Neuronal stem cell (in vitro differentiated cells): ENCODE measurements at regions not wholly inside any gene's neighbourhood (a gene's known extent, or its start where the extent isn't known, plus 50 kb on each side); places are given as distances from the start of the nearest gene placed in this dataset.

Experiments used
- DNase-seq: peaks from one replicate; pipeline ENCODE4 v3.0.0-alpha.2; 2013; ENCODE audit warnings: low spot score
- H2AFZ ChIP-seq: one replicate; pipeline ENCODE4 v1.6.1; 2013; ENCODE audit warnings: mild to moderate bottlenecking, low read length, inconsistent platforms
- H2AK5ac ChIP-seq: 2 replicates; pipeline ENCODE4 v1.6.1; 2013; ENCODE audit warnings: low read depth, mild to moderate bottlenecking, inconsistent platforms, low read length, moderate library complexity, mixed read lengths
- H2BK120ac ChIP-seq: 2 replicates; pipeline ENCODE4 v1.6.1; 2013; ENCODE audit warnings: low read depth, mild to moderate bottlenecking, inconsistent platforms, low read length, moderate library complexity, mixed read lengths
- H2BK12ac ChIP-seq: one replicate; pipeline ENCODE4 v1.6.1; 2013; ENCODE audit warnings: low read length, inconsistent platforms
- H2BK15ac ChIP-seq: 2 replicates; pipeline ENCODE4 v1.6.1; 2013; ENCODE audit warnings: mild to moderate bottlenecking, low read length, inconsistent platforms, mixed read lengths
- H2BK5ac ChIP-seq: one replicate; pipeline ENCODE4 v1.6.1; 2013; ENCODE audit warnings: inconsistent platforms, mild to moderate bottlenecking, low read length, moderate library complexity
- H3K14ac ChIP-seq: one replicate; pipeline ENCODE4 v1.6.1; 2013; ENCODE audit warnings: low read length, inconsistent platforms
- H3K18ac ChIP-seq: 2 replicates; pipeline ENCODE4 v1.6.1; 2013; ENCODE audit warnings: low read length, inconsistent platforms
- H3K23ac ChIP-seq: 2 replicates; pipeline ENCODE4 v1.6.1; 2013; ENCODE audit warnings: low read depth, mild to moderate bottlenecking, mixed read lengths, low read length, inconsistent platforms; ENCODE audit not compliant: poor library complexity
- H3K27ac ChIP-seq: replicated peaks from 3 replicates; pipeline ENCODE4 v1.5.1; 2013; ENCODE audit warnings: low read length, inconsistent platforms
- H3K27me3 ChIP-seq, 3 experiments: 2 replicates each; pipeline ENCODE4 v1.6.1; 2013; ENCODE audit warnings: low read length in 3 of 3, mild to moderate bottlenecking in 2 of 3, inconsistent platforms in 1 of 3, low read depth in 1 of 3, mixed read lengths in 1 of 3, moderate library complexity in 1 of 3; ENCODE audit not compliant: control insufficient read depth in 3 of 3, insufficient read depth in 3 of 3
- H3K36me3 ChIP-seq, 2 donors: replicated peaks in 1 of 2; 2 replicates each; pipeline ENCODE4 v1.6.1; 2013; ENCODE audit warnings: low read length in 2 of 2; ENCODE audit not compliant: control insufficient read depth in 2 of 2, insufficient read depth in 2 of 2
- H3K4ac ChIP-seq: 2 replicates; pipeline ENCODE4 v1.6.1; 2013; ENCODE audit warnings: inconsistent platforms, mild to moderate bottlenecking, low read length, moderate library complexity
- H3K4me1 ChIP-seq, 2 donors: 1 replicate in 1 of 2; 2 replicates in 1 of 2; pipeline ENCODE4 v1.6.1; 2013; ENCODE audit warnings: low read length in 2 of 2, low read depth in 1 of 2; ENCODE audit not compliant: control insufficient read depth in 2 of 2, insufficient read depth in 1 of 2
- H3K4me2 ChIP-seq: one replicate; pipeline ENCODE4 v1.6.1; 2013; ENCODE audit warnings: mild to moderate bottlenecking, low read length, inconsistent platforms; ENCODE audit not compliant: insufficient read depth, poor library complexity, severe bottlenecking
- H3K4me3 ChIP-seq, 2 donors: 2 replicates each; pipeline ENCODE4 v1.5.1; 2013; ENCODE audit warnings: low read length in 2 of 2, mild to moderate bottlenecking in 2 of 2, inconsistent platforms in 1 of 2, moderate library complexity in 1 of 2
- H3K79me1 ChIP-seq: one replicate; pipeline ENCODE4 v1.6.1; 2013; ENCODE audit warnings: low read depth, mild to moderate bottlenecking, inconsistent platforms, low read length, moderate library complexity
- H3K9ac ChIP-seq: one replicate; pipeline ENCODE4 v1.6.1; 2013; ENCODE audit warnings: mild to moderate bottlenecking, low read depth, low read length, inconsistent platforms; ENCODE audit not compliant: poor library complexity
- H3K9me3 ChIP-seq, 2 donors: replicated peaks in 1 of 2; 2 replicates each; pipeline versions ENCODE3 to v1.6.1; 2013; ENCODE audit warnings: low read length in 2 of 2, mild to moderate bottlenecking in 2 of 2, inconsistent platforms in 1 of 2, low read depth in 1 of 2, mixed read lengths in 1 of 2, moderate library complexity in 1 of 2; ENCODE audit not compliant: control insufficient read depth in 2 of 2, insufficient read depth in 1 of 2
- H4K8ac ChIP-seq: one replicate; pipeline ENCODE4 v1.6.1; 2013; ENCODE audit warnings: low read depth, mild to moderate bottlenecking, inconsistent platforms, low read length, moderate library complexity
- H4K91ac ChIP-seq: one replicate; pipeline ENCODE4 v1.6.1; 2013; ENCODE audit warnings: low read length, low read depth, mild to moderate bottlenecking, inconsistent platforms; ENCODE audit not compliant: poor library complexity
- WGBS, 2 donors: extraction: QIAGEN DNeasy Blood & Tissue Kit; methylation state at CpG; one replicate each; pipeline ENCODE4 v1.1.7; 2013; ENCODE audit warnings: missing lambda C conversion rate in 2 of 2, mixed read lengths in 1 of 2; ENCODE audit not compliant: insufficient read length in 2 of 2, insufficient replicate concordance in 1 of 2; ENCODE audit errors: extremely low coverage in 2 of 2; 5-methylcytosine and 5-hydroxymethylcytosine counted together

DNA sequence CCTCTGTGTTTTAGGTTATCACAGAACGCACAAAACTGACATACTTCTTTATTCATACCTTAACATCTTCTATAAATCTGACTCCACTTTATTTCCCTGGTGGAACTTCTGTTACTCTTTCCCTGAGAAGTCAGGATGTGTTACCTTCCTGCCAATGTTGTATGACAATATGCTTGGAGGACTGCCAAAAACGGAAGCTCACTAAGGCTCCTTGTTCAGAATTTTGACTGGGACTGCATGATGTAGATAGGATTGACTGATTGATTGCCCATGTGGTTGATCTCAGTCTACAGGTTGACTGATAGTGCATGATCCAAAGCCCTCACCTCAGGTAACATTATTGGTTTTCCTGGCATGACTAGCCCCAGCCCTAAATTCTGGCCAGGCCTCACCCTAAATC lies 319.4 kb downstream of the TLR4 start:
- H2AFZ ChIP-seq = no peak overlapping the region
- no peaks in the 10 kb centered on the region for H3K9me3 ChIP-seq
- no peak overlapping the region for H2BK120ac ChIP-seq
- H3K27ac ChIP-seq = no peak overlapping the region
- no peak overlapping the region for H2BK12ac ChIP-seq
- H2AK5ac ChIP-seq = no peak overlapping the region
- no peaks in the 10 kb centered on the region for H3K36me3 ChIP-seq
- H3K4me3 ChIP-seq = no peak overlapping the region
- H4K91ac ChIP-seq = no peak overlapping the region
- no peak overlapping the region for H4K8ac ChIP-seq
- no peaks in the 10 kb centered on the region for H3K27me3 ChIP-seq
- H2BK15ac ChIP-seq = no peak overlapping the region
- H3K4me1 ChIP-seq = no peaks in the 10 kb centered on the region
- no peak overlapping the region for H2BK5ac ChIP-seq
- no peak overlapping the region for H3K9ac ChIP-seq
- no CpG with 5 or more reads among the region's 2 CpGs for WGBS, 2 donors
- H3K23ac ChIP-seq = no peak overlapping the region
- DNase-seq = no peak
- H3K4me2 ChIP-seq = no peak overlapping the region
- H3K18ac ChIP-seq = no peak overlapping the region
- H3K79me1 ChIP-seq = no peaks in the 10 kb centered on the region
- no peak overlapping the region for H3K4ac ChIP-seq
- H3K14ac ChIP-seq = no peak overlapping the region

DNA sequence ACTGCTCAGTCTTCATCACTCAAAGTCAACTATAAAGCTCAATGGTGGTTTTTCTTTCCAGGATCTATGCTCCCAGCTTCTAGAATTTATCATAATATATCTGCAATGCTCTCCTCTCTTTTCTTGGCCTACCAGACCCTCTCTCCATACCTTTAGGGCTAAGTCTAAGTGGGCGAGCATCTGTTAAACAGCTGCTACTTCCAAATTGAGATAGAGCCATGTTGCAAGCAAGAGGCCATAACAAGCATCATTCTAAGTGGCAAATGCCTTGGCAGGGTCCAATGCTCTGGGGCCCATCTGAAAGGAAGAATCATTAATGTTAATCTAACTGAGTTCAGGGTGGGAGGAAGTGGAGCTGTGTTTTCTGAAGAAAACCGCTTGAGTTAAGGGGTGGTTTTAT lies 324.0 kb downstream of the TLR4 start:
- no peak overlapping the region for H3K27ac ChIP-seq
- H4K8ac ChIP-seq = no peak overlapping the region
- no peak overlapping the region for H3K4ac ChIP-seq
- H3K14ac ChIP-seq = no peak overlapping the region
- H2BK5ac ChIP-seq = no peak overlapping the region
- no peaks in the 10 kb centered on the region for H3K79me1 ChIP-seq
- H2BK12ac ChIP-seq = no peak overlapping the region
- WGBS, 2 donors = no CpG with 5 or more reads among the region's 2 CpGs
- H3K9ac ChIP-seq = no peak overlapping the region
- H2AK5ac ChIP-seq = no peak overlapping the region
- no peak overlapping the region for H2AFZ ChIP-seq
- H3K4me1 ChIP-seq = no peaks in the 10 kb centered on the region
- H3K27me3 ChIP-seq = no peaks in the 10 kb centered on the region
- H3K23ac ChIP-seq = no peak overlapping the region
- H2BK120ac ChIP-seq = no peak overlapping the region
- no peaks in the 10 kb centered on the region for H3K9me3 ChIP-seq
- no peak overlapping the region for H3K18ac ChIP-seq
- H2BK15ac ChIP-seq = no peak overlapping the region
- no peak overlapping the region for H3K4me3 ChIP-seq
- no peak overlapping the region for H3K4me2 ChIP-seq
- no peak for DNase-seq
- no peaks in the 10 kb centered on the region for H3K36me3 ChIP-seq
- H4K91ac ChIP-seq = no peak overlapping the region

DNA sequence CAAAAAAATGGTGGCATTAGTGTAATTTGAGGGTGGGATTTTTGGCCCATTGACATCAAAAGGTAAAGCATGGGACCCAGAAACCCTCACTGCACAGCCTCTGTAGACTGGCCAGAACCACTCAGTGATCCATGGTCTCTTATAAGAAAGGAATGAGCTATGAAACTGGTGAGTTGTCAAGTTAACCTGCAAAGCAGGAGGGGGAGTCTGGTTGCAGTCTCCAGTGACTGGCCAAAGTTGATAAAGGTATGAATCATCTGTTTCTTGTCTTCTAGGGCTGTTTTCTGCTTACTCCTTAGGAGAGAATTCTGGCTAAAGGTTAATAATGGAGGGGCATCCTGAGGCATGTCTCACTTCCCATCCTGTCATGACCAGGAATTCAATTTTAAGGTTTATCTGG lies 325.2 kb downstream of the TLR4 start:
- no peak overlapping the region for H3K4me3 ChIP-seq
- no peaks in the 10 kb centered on the region for H3K9me3 ChIP-seq
- no peak overlapping the region for H2BK5ac ChIP-seq

DNA sequence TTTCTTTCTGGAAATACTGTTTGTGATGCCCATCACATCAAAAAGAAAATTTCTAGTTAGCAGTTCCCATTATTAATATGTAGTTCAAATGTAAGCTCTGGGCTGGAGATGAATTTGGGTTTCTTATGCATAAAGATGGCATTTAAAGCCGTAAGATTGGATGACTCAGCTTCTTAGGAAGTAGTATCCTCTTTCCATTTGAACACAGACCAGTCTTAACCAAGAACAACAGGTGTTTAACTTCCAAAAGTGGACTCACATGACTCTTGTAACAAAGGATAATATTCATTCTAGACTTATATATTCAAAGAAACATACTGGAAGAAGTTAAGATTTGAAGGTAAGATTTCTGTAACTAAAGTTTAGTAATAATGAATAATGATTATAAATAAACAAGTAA lies 330.5 kb downstream of the TLR4 start:
- Histone ChIP-seq H3K18ac (no peak overlapping the region), H3K14ac (no peak overlapping the region), H4K91ac (no peak overlapping the region), H3K23ac (no peak overlapping the region), H2BK5ac (no peak overlapping the region), H2BK12ac (no peak overlapping the region), H3K79me1 (no peaks in the 10 kb centered on the region), H3K4me2 (no peak overlapping the region), H3K9me3 (no peaks in the 10 kb centered on the region), H3K4me1 (no peaks in the 10 kb centered on the region), H3K9ac (no peak overlapping the region), H3K27me3 (no peaks in the 10 kb centered on the region), H2BK120ac (no peak overlapping the region), H3K4ac (no peak overlapping the region), H3K4me3 (no peak overlapping the region), H3K27ac (no peak overlapping the region), H2BK15ac (no peak overlapping the region), H4K8ac (no peak overlapping the region), H2AK5ac (no peak overlapping the region), H2AFZ (no peak overlapping the region), H3K36me3 (no peaks in the 10 kb centered on the region)
- DNase-seq = no peak
- no CpG with 5 or more reads among the region's 1 CpG for WGBS, 2 donors

More for the DNA sequence above, 325.2 kb downstream of the TLR4 start:
- Histone ChIP-seq H2AK5ac (no peak overlapping the region), H3K4me1 (no peaks in the 10 kb centered on the region), H3K27me3 (no peaks in the 10 kb centered on the region), H3K27ac (no peak overlapping the region), H3K14ac (no peak overlapping the region), H3K23ac (no peak overlapping the region), H3K36me3 (no peaks in the 10 kb centered on the region), H4K91ac (no peak overlapping the region), H2BK120ac (no peak overlapping the region), H4K8ac (no peak overlapping the region), H2BK15ac (no peak overlapping the region), H2AFZ (no peak overlapping the region), H2BK12ac (no peak overlapping the region), H3K18ac (no peak overlapping the region), H3K9ac (no peak overlapping the region), H3K4ac (no peak overlapping the region), H3K79me1 (no peaks in the 10 kb centered on the region), H3K4me2 (no peak overlapping the region)
- DNase-seq = no peak
